Smooth muscle cell (in vitro differentiated cells): ENCODE measurements at regions not wholly inside any gene's neighbourhood (a gene's known extent, or its start where the extent isn't known, plus 50 kb on each side); places are given as distances from the start of the nearest gene placed in this dataset.
A peak's percentile ranks its signal among the peaks of the same experiment; 100 is the strongest.

ENCODE experiments used
- DNase-seq: peaks from one replicate; lab custom pipeline; 2025; ENCODE audit not compliant: unreplicated experiment; lab: John Stamatoyannopoulos, UW
- H2AFZ ChIP-seq: fragments of 200-600 bp; sonication (generic); 2 replicates; pipeline ENCODE4 v1.6.0; 2016; ENCODE audit warnings: antibody characterized with exemption, low read depth, mild to moderate bottlenecking
- H3F3A ChIP-seq: fragments of 200-600 bp; sonication (generic); 2 replicates; pipeline ENCODE4 v1.6.0; 2017; ENCODE audit warnings: antibody characterized with exemption, low read depth
- H3K27ac ChIP-seq: fragments of 200-600 bp; sonication (generic); 2 replicates; pipeline ENCODE4 v1.5.1; 2016; ENCODE audit warnings: low read depth, mild to moderate bottlenecking
- H3K27me3 ChIP-seq: fragments of 200-600 bp; sonication (generic); 2 replicates; pipeline ENCODE4 v1.6.1; 2016; ENCODE audit warnings: low read depth, mild to moderate bottlenecking
- H3K36me3 ChIP-seq: fragments of 200-600 bp; sonication (generic); 2 replicates; pipeline ENCODE4 v1.5.1; 2016; ENCODE audit warnings: low read depth
- H3K4me1 ChIP-seq: fragments of 200-600 bp; sonication (generic); 2 replicates; pipeline ENCODE4 v1.5.1; 2016; ENCODE audit warnings: low read depth
- H3K4me2 ChIP-seq: fragments of 200-600 bp; sonication (generic); 2 replicates; pipeline ENCODE4 v1.6.0; 2016; ENCODE audit warnings: mild to moderate bottlenecking
- H3K4me3 ChIP-seq: fragments of 200-600 bp; sonication (generic); 2 replicates; pipeline ENCODE4 v1.5.1; 2016; ENCODE audit warnings: mild to moderate bottlenecking
- H3K79me2 ChIP-seq: fragments of 200-600 bp; sonication (generic); 2 replicates; pipeline ENCODE4 v1.6.0; 2016; ENCODE audit warnings: low read depth, mild to moderate bottlenecking
- H3K9ac ChIP-seq: fragments of 200-600 bp; sonication (generic); 2 replicates; pipeline ENCODE4 v1.6.0; 2016; ENCODE audit warnings: low read depth
- H3K9me3 ChIP-seq: fragments of 200-600 bp; sonication (generic); replicated peaks from 2 replicates; pipeline ENCODE4 v1.5.1; 2016; ENCODE audit warnings: low read depth
- H4K20me1 ChIP-seq: fragments of 200-600 bp; sonication (generic); 2 replicates; pipeline ENCODE4 v1.6.0; 2016; ENCODE audit warnings: low read depth
- CTCF ChIP-seq: fragments of 200-600 bp; sonication (generic); IDR thresholded peaks from 2 replicates; pipeline ENCODE4 v1.5.1; 2017; ENCODE audit warnings: borderline replicate concordance, mild to moderate bottlenecking, antibody characterized with exemption; ENCODE audit not compliant: insufficient read depth, poor library complexity, severe bottlenecking
- WGBS: methylation state at CpG from one replicate; pipeline ENCODE4 v1.1.7; 2016; ENCODE audit warnings: low lambda C conversion rate; 5-methylcytosine and 5-hydroxymethylcytosine counted together

- no peak overlapping the region for H3K27ac ChIP-seq
- H3K4me1 ChIP-seq: no peaks in the 10 kb centered on the region
- no peaks in the 10 kb centered on the region for H3K9me3 ChIP-seq
- H3K79me2 ChIP-seq: no peaks in the 10 kb centered on the region
- H3F3A ChIP-seq: no peaks in the 10 kb centered on the region
- no peaks in the 10 kb centered on the region for H3K27me3 ChIP-seq
- no peaks in the 10 kb centered on the region for H3K36me3 ChIP-seq
- no peak overlapping the region for H3K4me3 ChIP-seq
- H4K20me1 ChIP-seq: no peaks in the 10 kb centered on the region
- TF ChIP-seq CTCF: no peak
- no peak overlapping the region for H2AFZ ChIP-seq
- no peak overlapping the region for H3K4me2 ChIP-seq
- H3K9ac ChIP-seq: no peak overlapping the region
- no peak for DNase-seq
These were observed 356.9 kb upstream of the ADGRL4 start for GRCh38 chr1:79363430-79363829.

- Histone ChIP-seq H3K9me3 (no peaks in the 10 kb centered on the region), H3K4me3 (no peak overlapping the region), H3K27ac (no peak overlapping the region), H3K79me2 (no peaks in the 10 kb centered on the region), H2AFZ (no peak overlapping the region), H3K36me3 (no peaks in the 10 kb centered on the region), H4K20me1 (no peaks in the 10 kb centered on the region), H3F3A (no peaks in the 10 kb centered on the region), H3K4me1 (no peaks in the 10 kb centered on the region), H3K4me2 (no peak overlapping the region), H3K27me3 (no peaks in the 10 kb centered on the region), H3K9ac (no peak overlapping the region)
- 90% methylated on average over 3 of the region's 3 CpGs for WGBS
- no peak for TF ChIP-seq CTCF
- no peak for DNase-seq
These were observed 355.9 kb upstream of the ADGRL4 start for GRCh38 chr1:79362470-79362869.

- Histone ChIP-seq H3K4me2 (no peak overlapping the region), H3K27ac (no peak overlapping the region)
These were observed 348.6 kb upstream of the ADGRL4 start for GRCh38 chr1:79355090-79355489.

More at GRCh38 chr1:79355090-79355489, 348.6 kb upstream of the ADGRL4 start:
- Histone ChIP-seq H3K4me3 (no peak overlapping the region), H3K9me3 (no peaks in the 10 kb centered on the region), H2AFZ (peak overlapping the region; percentile 27), H3K36me3 (no peaks in the 10 kb centered on the region), H3K27me3 (no peaks in the 10 kb centered on the region), H3K4me1 (no peaks in the 10 kb centered on the region), H3K9ac (no peak overlapping the region), H3F3A (no peaks in the 10 kb centered on the region), H4K20me1 (no peaks in the 10 kb centered on the region), H3K79me2 (no peaks in the 10 kb centered on the region)
- DNase-seq: no peak
- TF ChIP-seq CTCF: no peak
- 74% methylated on average over 4 of the region's 4 CpGs for WGBS
